OCI-LY3 (cell line): ENCODE measurements at regions not wholly inside any gene's neighbourhood (a gene's known extent, or its start where the extent isn't known, plus 50 kb on each side); places are given as distances from the start of the nearest gene placed in this dataset.

ENCODE experiments used
- CTCF ChIP-seq: fragments of 200-600, 300-600 bp; sonication (generic); IDR thresholded peaks from 2 replicates; pipeline ENCODE4 v1.5.1; 2014; ENCODE audit warnings: antibody characterized with exemption, low read length, low read depth
- EZH2phosphoT487 ChIP-seq: fragments of 200-600 bp; shearing (Covaris generic); IDR thresholded peaks from 2 replicates; pipeline ENCODE4 v1.6.1; 2018; ENCODE audit warnings: antibody characterized with exemption, mixed run types, low read depth

- no peak for TF ChIP-seq CTCF
- no peak for TF ChIP-seq EZH2phosphoT487
Observed at GRCh38 chr11:38593649-38594048, 1995.6 kb upstream of the RAG2 start.
